Type B pancreatic cell (in vitro differentiated cells): ENCODE measurements at regions not wholly inside any gene's neighbourhood (a gene's known extent, or its start where the extent isn't known, plus 50 kb on each side); places are given as distances from the start of the nearest gene placed in this dataset.

ENCODE experiments used
- DNase-seq: peaks from one replicate; pipeline ENCODE4 v3.0.0; 2021; ENCODE audit warnings: mixed read lengths; ENCODE audit not compliant: unreplicated experiment; ENCODE audit errors: extremely low spot score
- H3K27ac Mint-ChIP-seq: 2 replicates; pipeline ENCODE4 v1.8.0; 2021; ENCODE audit warnings: mild to moderate bottlenecking, mixed read lengths
- H3K27me3 Mint-ChIP-seq: 2 replicates; pipeline ENCODE4 v1.8.0; 2021; ENCODE audit warnings: mixed read lengths
- H3K36me3 Mint-ChIP-seq: 2 replicates; pipeline ENCODE4 v1.8.0; 2021; ENCODE audit warnings: mixed read lengths
- H3K4me1 Mint-ChIP-seq: one replicate; pipeline ENCODE4 v1.8.0; 2021; ENCODE audit warnings: mixed read lengths; ENCODE audit not compliant: unreplicated experiment
- H3K4me3 Mint-ChIP-seq: 2 replicates; pipeline ENCODE4 v1.8.0; 2021; ENCODE audit warnings: mild to moderate bottlenecking, mixed read lengths
- H3K9me3 Mint-ChIP-seq: 2 replicates; pipeline ENCODE4 v1.8.0; 2021; ENCODE audit warnings: mixed read lengths
- TF ChIP-seq, protein P1 (sequence below): fragments of 200-600 bp; sonication (generic); conservative IDR thresholded peaks from 2 replicates; pipeline ENCODE4 v1.5.0; 2021; ENCODE audit warnings: antibody characterized with exemption, mild to moderate bottlenecking

DNA sequence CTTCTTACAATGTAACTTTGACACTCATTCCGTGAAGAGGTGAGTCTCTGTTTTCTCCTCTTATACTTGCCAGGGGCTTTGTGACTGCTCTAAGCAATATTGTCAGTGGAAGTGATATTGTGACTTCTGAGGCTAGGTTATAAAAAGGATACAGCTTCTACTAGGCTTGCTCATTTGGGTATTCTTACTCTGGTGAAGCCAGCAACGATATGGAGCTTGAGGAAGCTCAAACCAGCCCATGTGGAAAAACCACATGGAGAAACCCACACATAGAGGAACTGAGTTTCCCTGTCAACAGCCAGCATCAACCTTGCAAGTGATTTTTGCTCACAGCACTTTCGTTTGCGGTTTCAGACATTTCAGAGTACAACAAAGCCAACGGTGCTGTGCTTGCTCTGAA is 149.6 kb upstream of the SEMA3E start:
- Mint-ChIP-seq H3K27ac (no peak overlapping the region), H3K4me1 (peaks cover 14% of the 10 kb centered on the region), H3K27me3 (peaks cover 2% of the 10 kb centered on the region)

DNA sequence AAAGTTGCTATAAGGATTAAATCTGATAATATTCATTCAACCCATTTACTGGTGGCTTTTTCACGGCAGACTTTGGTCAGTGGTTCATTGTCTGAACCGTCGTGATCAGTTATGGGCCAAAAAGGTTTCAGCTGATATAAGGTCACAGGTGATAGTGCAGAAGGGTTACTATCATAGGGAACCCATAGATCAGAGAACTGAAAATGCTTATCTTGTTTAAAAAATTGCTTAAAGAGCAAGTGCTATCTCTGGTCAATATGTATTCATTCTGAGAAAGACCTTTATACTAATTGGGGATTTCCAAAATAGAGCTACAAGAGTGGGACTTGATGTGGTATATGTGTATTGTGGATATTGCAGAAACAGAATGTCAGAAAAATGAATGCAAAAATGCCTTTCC is 147.8 kb upstream of the SEMA3E start:
- peaks cover 14% of the 10 kb centered on the region for H3K4me1 Mint-ChIP-seq
- TF ChIP-seq, protein P1, sequence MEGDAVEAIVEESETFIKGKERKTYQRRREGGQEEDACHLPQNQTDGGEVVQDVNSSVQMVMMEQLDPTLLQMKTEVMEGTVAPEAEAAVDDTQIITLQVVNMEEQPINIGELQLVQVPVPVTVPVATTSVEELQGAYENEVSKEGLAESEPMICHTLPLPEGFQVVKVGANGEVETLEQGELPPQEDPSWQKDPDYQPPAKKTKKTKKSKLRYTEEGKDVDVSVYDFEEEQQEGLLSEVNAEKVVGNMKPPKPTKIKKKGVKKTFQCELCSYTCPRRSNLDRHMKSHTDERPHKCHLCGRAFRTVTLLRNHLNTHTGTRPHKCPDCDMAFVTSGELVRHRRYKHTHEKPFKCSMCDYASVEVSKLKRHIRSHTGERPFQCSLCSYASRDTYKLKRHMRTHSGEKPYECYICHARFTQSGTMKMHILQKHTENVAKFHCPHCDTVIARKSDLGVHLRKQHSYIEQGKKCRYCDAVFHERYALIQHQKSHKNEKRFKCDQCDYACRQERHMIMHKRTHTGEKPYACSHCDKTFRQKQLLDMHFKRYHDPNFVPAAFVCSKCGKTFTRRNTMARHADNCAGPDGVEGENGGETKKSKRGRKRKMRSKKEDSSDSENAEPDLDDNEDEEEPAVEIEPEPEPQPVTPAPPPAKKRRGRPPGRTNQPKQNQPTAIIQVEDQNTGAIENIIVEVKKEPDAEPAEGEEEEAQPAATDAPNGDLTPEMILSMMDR = no peak
- H3K36me3 Mint-ChIP-seq = no peaks in the 10 kb centered on the region
- no peak overlapping the region for H3K27ac Mint-ChIP-seq
- peaks cover 3% of the 10 kb centered on the region for H3K9me3 Mint-ChIP-seq
- H3K27me3 Mint-ChIP-seq = peaks cover 7% of the 10 kb centered on the region
- DNase-seq = no peak
- H3K4me3 Mint-ChIP-seq = no peak overlapping the region

More for the DNA sequence above, 149.6 kb upstream of the SEMA3E start:
- no peak for DNase-seq
- H3K9me3 Mint-ChIP-seq = peaks cover 8% of the 10 kb centered on the region
- no peaks in the 10 kb centered on the region for H3K36me3 Mint-ChIP-seq
- TF ChIP-seq, protein P1 = no peak
- no peak overlapping the region for H3K4me3 Mint-ChIP-seq

DNA sequence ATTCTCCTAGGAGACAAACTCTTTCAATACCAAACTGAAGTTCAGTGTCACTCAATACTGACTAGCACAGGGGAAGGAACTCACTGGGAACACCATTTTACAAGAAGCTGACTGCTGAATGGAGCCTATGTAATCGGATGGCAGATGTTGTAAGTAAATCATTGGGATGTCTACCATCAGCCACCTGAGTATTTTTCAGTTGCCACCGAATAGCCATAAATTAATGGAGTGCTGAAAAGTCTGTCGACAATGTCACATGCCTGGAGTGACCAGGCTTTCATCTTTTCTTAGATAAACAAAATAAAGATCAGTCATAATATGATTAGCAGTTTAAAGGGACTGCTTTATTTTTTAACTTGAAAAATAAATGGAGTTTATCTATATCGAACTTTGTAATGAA is 145.9 kb upstream of the SEMA3E start:
- peaks cover 14% of the 10 kb centered on the region for H3K4me1 Mint-ChIP-seq
- peaks cover 9% of the 10 kb centered on the region for H3K27me3 Mint-ChIP-seq
- no peak overlapping the region for H3K4me3 Mint-ChIP-seq
- no peak overlapping the region for H3K27ac Mint-ChIP-seq
- H3K36me3 Mint-ChIP-seq = no peaks in the 10 kb centered on the region
- TF ChIP-seq, protein P1 = no peak
- no peak for DNase-seq
- H3K9me3 Mint-ChIP-seq = no peaks in the 10 kb centered on the region

DNA sequence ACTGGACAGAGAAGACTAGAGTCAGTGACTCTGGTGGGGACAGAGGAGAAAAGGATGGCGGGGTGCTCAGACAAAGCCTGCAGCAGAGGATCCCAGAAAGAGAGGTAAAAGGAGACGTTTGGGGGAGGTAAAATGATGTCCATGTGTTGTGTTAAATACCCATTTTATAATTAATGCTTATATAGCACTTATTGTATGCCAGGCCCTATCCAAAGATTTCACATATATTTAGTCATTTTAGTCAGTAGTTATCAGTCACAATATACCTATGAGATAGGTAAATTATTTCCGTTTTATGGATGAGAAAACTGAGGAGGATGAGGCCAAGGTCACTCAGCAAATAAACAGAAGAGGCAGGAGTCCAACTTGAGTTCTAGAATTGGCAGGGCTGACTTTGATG is 144.6 kb upstream of the SEMA3E start:
- no peak for DNase-seq
- Mint-ChIP-seq H3K27ac (no peak overlapping the region), H3K4me1 (peaks cover 14% of the 10 kb centered on the region), H3K9me3 (no peaks in the 10 kb centered on the region), H3K36me3 (no peaks in the 10 kb centered on the region), H3K27me3 (peaks cover 9% of the 10 kb centered on the region), H3K4me3 (no peak overlapping the region)
- TF ChIP-seq, protein P1 = no peak

DNA sequence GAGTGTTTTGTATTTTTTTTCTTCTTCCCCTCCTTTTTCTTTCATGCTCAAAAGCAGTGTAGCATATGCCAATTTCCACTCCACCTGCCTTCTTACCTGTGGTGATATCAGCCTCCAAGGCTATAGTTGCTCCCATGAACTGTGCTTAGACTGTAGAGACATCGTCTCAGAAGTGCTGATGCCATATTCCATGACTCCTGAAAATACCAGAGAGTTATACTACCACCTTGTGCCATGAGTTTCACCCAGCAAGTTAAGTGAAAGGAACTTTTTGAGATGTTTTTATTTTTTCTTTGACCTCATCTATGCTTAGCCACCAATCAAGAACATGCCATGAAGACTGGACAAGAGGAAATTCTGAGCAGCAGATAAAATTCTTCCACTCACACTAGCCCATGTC is 142.8 kb upstream of the SEMA3E start:
- H3K36me3 Mint-ChIP-seq = no peaks in the 10 kb centered on the region
- no peak overlapping the region for H3K27ac Mint-ChIP-seq
- peaks cover 14% of the 10 kb centered on the region for H3K4me1 Mint-ChIP-seq
- no peak for DNase-seq
- H3K27me3 Mint-ChIP-seq = peaks cover 9% of the 10 kb centered on the region
- TF ChIP-seq, protein P1 = no peak
- H3K9me3 Mint-ChIP-seq = no peaks in the 10 kb centered on the region
- H3K4me3 Mint-ChIP-seq = no peak overlapping the region

DNA sequence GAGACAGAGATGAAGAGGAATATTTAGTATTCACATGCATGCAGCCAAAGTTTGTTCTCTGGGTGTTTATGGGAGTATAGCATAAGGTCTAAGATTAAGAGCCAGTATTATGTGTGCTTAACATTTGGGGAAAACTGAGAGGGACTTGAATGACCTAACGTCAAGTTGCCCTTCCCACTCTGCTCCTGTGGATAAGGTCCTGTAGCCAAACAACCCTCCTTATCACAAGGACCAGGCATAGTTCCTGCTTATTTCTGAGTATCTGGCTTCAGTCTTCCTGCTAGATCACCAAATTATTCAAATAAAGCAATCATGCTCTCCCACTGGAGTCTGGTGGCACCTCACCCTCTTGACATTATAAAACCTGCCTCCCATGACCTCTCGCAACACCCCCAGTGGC is 137.9 kb upstream of the SEMA3E start:
- no peaks in the 10 kb centered on the region for H3K4me1 Mint-ChIP-seq
- TF ChIP-seq, protein P1 = no peak
- DNase-seq = no peak
- H3K27me3 Mint-ChIP-seq = peaks cover 3% of the 10 kb centered on the region
- H3K4me3 Mint-ChIP-seq = no peak overlapping the region
- H3K9me3 Mint-ChIP-seq = no peaks in the 10 kb centered on the region
- H3K36me3 Mint-ChIP-seq = no peaks in the 10 kb centered on the region
- H3K27ac Mint-ChIP-seq = no peak overlapping the region
